HG03103 (cell line): ENCODE measurements at regions not wholly inside any gene's neighbourhood (a gene's known extent, or its start where the extent isn't known, plus 50 kb on each side); places are given as distances from the start of the nearest gene placed in this dataset.
"Not testable (repeated sequence)": the region's sequence is repeated elsewhere in the genome, so short reads cannot be mapped to it uniquely, and the experiment has no call there.

ENCODE experiments used
- ATAC-seq: cut with Tn5 transposase; IDR thresholded peaks from one replicate; pipeline ENCODE4 v1.9.1; 2021; ENCODE audit warnings: low read depth; ENCODE audit not compliant: unreplicated experiment

- ATAC-seq, result not testable (repeated sequence)
Measured at GRCh38 chr13:97770231-97770630, 183.2 kb upstream of the IPO5 start.

- not testable (repeated sequence) for ATAC-seq
Measured at GRCh38 chr13:97772466-97772865, 181.0 kb upstream of the IPO5 start.

- not testable (repeated sequence) for ATAC-seq
Measured at GRCh38 chr13:97774391-97775100, 178.9 kb upstream of the IPO5 start.

- no peak for ATAC-seq
Measured at GRCh38 chr13:97780486-97780885, 173.0 kb upstream of the IPO5 start.

GRCh38 chr13:97781891-97782305, 171.6 kb upstream of the IPO5 start:
- no peak for ATAC-seq

- ATAC-seq, result no peak
Measured at GRCh38 chr13:97786510-97786909, 167.0 kb upstream of the IPO5 start.

- ATAC-seq, result no peak
Measured at GRCh38 chr13:97797553-97797952, 155.9 kb upstream of the IPO5 start.

GRCh38 chr13:97798171-97798821, 155.2 kb upstream of the IPO5 start:
- ATAC-seq, result no peak

- no peak for ATAC-seq
Measured at GRCh38 chr13:97798836-97799235, 154.6 kb upstream of the IPO5 start.

- ATAC-seq, result no peak
Measured at GRCh38 chr13:97802213-97802612, 151.3 kb upstream of the IPO5 start.

- no peak for ATAC-seq
Measured at GRCh38 chr13:97809576-97809975, 143.9 kb upstream of the IPO5 start.

- no peak for ATAC-seq
Measured at GRCh38 chr13:97810152-97810551, 143.3 kb upstream of the IPO5 start.

- no peak for ATAC-seq
Measured at GRCh38 chr13:97822377-97822776, 131.1 kb upstream of the IPO5 start.

- ATAC-seq, result no peak
Measured at GRCh38 chr13:97826421-97827012, 127.0 kb upstream of the IPO5 start.

GRCh38 chr13:97834250-97834649, 119.2 kb upstream of the IPO5 start:
- no peak for ATAC-seq

GRCh38 chr13:97843189-97843588, 110.3 kb upstream of the IPO5 start:
- no peak for ATAC-seq

- ATAC-seq, result no peak
Measured at GRCh38 chr13:97844151-97844550, 109.3 kb upstream of the IPO5 start.

- no peak for ATAC-seq
Measured at GRCh38 chr13:97848886-97849285, 104.6 kb upstream of the IPO5 start.

GRCh38 chr13:97849305-97849704, 104.2 kb upstream of the IPO5 start:
- peak; percentile 99 for ATAC-seq

GRCh38 chr13:97851269-97851668, 102.2 kb upstream of the IPO5 start:
- no peak for ATAC-seq

GRCh38 chr13:97852181-97852874, 101.1 kb upstream of the IPO5 start:
- no peak for ATAC-seq
